Stimulated activated memory B cell treated with anti-CD40 and anti-IgM and Interleukin-4, amounts not matched to agents 10 μg/mL and 1 μg/mL and 100 μg/mL, for 72 hours (primary cell): ENCODE measurements at regions not wholly inside any gene's neighbourhood (a gene's known extent, or its start where the extent isn't known, plus 50 kb on each side); places are given as distances from the start of the nearest gene placed in this dataset.

Experiments
- ATAC-seq: fragments of 150-1000 bp; cut with Tn5 transposase; 2 replicates; pipeline ENCODE4 v1.10.0; 2021
- H3K27ac Mint-ChIP-seq: one replicate; pipeline ENCODE4 v1.8.0; 2022; ENCODE audit warnings: mild to moderate bottlenecking, mixed read lengths
- H3K27me3 Mint-ChIP-seq: one replicate; pipeline ENCODE4 v1.8.0; 2022; ENCODE audit warnings: mixed read lengths
- H3K36me3 Mint-ChIP-seq: one replicate; pipeline ENCODE4 v1.8.0; 2022; ENCODE audit warnings: mixed read lengths
- H3K4me1 Mint-ChIP-seq: one replicate; pipeline ENCODE4 v1.8.0; 2022; ENCODE audit warnings: mixed read lengths
- H3K4me3 Mint-ChIP-seq: one replicate; pipeline ENCODE4 v1.8.0; 2022; ENCODE audit warnings: mild to moderate bottlenecking, moderate library complexity, mixed read lengths
- H3K9me3 Mint-ChIP-seq: one replicate; pipeline ENCODE4 v1.8.0; 2022; ENCODE audit warnings: mixed read lengths

- ATAC-seq: no peak
- Mint-ChIP-seq H3K4me1 (no peaks in the 10 kb centered on the region), H3K4me3 (no peak overlapping the region), H3K9me3 (peaks cover 4% of the 10 kb centered on the region), H3K36me3 (no peaks in the 10 kb centered on the region), H3K27ac (no peak overlapping the region), H3K27me3 (no peaks in the 10 kb centered on the region)
Observed at GRCh38 chr10:59087486-59087885, 89.0 kb upstream of the PHYHIPL start.

GRCh38 chr10:59088912-59089573 lies 87.4 kb upstream of the PHYHIPL start:
- Mint-ChIP-seq H3K4me1 (no peaks in the 10 kb centered on the region), H3K27me3 (no peaks in the 10 kb centered on the region)
- ATAC-seq: no peak

GRCh38 chr10:59090817-59091622 lies 85.4 kb upstream of the PHYHIPL start:
- H3K36me3 Mint-ChIP-seq: no peaks in the 10 kb centered on the region
- no peak overlapping the region for H3K27ac Mint-ChIP-seq
- H3K27me3 Mint-ChIP-seq: no peaks in the 10 kb centered on the region
- ATAC-seq: no peak
- H3K9me3 Mint-ChIP-seq: peaks cover 4% of the 10 kb centered on the region
- H3K4me1 Mint-ChIP-seq: no peaks in the 10 kb centered on the region
- H3K4me3 Mint-ChIP-seq: no peak overlapping the region

More at GRCh38 chr10:59088912-59089573, 87.4 kb upstream of the PHYHIPL start:
- Mint-ChIP-seq H3K4me3 (no peak overlapping the region), H3K27ac (no peak overlapping the region), H3K36me3 (no peaks in the 10 kb centered on the region), H3K9me3 (peaks cover 4% of the 10 kb centered on the region)

DNA sequence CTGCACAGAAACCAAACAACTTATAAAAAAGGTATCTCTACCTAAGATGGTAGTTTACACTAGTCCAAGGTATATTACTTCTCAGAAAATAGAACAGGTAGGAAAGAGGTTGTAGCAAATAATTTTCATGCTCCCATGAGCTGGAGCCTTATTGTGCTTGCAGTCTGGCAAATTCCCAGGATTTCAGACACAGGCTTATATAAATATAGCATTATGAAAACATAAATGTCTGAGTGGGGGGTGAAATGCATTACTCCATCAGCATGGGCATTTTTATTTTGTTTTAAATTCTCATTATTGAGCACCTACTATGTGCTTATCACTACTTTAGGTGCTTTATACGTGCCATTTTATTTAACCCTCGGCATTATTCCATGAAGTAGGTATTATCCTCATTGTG lies 83.0 kb upstream of the PHYHIPL start:
- Mint-ChIP-seq H3K36me3 (no peaks in the 10 kb centered on the region), H3K4me3 (no peak overlapping the region), H3K27me3 (no peaks in the 10 kb centered on the region), H3K27ac (no peak overlapping the region), H3K9me3 (peaks cover 4% of the 10 kb centered on the region), H3K4me1 (no peaks in the 10 kb centered on the region)
- no peak for ATAC-seq

DNA sequence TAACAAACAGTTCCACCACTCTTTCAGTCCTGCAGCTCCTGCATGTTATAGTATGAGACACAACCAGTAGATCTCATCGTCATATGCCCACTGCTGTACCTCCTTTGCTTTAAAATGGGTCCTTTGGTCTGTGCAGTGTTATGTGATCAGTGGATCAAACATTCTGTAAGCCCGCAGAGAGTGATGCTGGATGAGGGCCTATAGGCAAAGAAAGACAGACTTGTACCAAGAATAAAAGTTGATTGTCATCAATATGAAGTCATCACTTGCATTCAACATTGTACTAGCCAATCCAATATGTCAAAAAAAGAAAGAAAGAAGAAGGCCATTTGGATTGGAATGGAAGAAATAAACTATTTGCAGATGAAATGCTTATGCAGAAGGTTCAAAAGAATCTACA lies 79.8 kb upstream of the PHYHIPL start:
- H3K4me3 Mint-ChIP-seq: no peak overlapping the region
- H3K9me3 Mint-ChIP-seq: no peaks in the 10 kb centered on the region
- H3K4me1 Mint-ChIP-seq: no peaks in the 10 kb centered on the region
- H3K36me3 Mint-ChIP-seq: no peaks in the 10 kb centered on the region
- no peak overlapping the region for H3K27ac Mint-ChIP-seq
- no peak for ATAC-seq
- no peaks in the 10 kb centered on the region for H3K27me3 Mint-ChIP-seq

DNA sequence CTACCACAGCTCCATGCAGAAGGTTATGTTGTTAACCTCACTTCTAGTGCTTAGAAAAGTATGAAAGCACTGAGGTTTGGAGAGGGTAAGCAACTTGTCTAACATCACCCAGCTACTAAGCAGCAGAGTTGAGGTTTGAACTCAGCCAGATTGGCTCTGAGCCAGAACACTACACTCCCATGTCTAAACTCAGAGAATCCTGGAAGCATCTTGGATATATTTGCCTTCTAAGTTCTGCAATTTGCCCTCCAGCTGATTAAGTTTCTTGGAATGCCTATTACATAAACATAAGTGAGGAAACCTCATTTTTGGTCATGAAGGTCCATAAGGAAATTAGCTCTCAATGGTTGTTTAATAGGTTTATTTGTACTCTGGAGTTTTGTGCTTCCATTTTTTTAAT lies 78.1 kb upstream of the PHYHIPL start:
- H3K36me3 Mint-ChIP-seq: no peaks in the 10 kb centered on the region
- H3K4me3 Mint-ChIP-seq: no peak overlapping the region
- H3K27ac Mint-ChIP-seq: no peak overlapping the region
- H3K27me3 Mint-ChIP-seq: no peaks in the 10 kb centered on the region
- ATAC-seq: no peak
- H3K9me3 Mint-ChIP-seq: no peaks in the 10 kb centered on the region
- H3K4me1 Mint-ChIP-seq: no peaks in the 10 kb centered on the region

- H3K27me3 Mint-ChIP-seq: no peaks in the 10 kb centered on the region
- no peak overlapping the region for H3K4me3 Mint-ChIP-seq
- H3K4me1 Mint-ChIP-seq: no peaks in the 10 kb centered on the region
- no peaks in the 10 kb centered on the region for H3K9me3 Mint-ChIP-seq
- H3K36me3 Mint-ChIP-seq: no peaks in the 10 kb centered on the region
- ATAC-seq: no peak
- H3K27ac Mint-ChIP-seq: no peak overlapping the region
Observed at GRCh38 chr10:59098831-59099452, 77.5 kb upstream of the PHYHIPL start.

DNA sequence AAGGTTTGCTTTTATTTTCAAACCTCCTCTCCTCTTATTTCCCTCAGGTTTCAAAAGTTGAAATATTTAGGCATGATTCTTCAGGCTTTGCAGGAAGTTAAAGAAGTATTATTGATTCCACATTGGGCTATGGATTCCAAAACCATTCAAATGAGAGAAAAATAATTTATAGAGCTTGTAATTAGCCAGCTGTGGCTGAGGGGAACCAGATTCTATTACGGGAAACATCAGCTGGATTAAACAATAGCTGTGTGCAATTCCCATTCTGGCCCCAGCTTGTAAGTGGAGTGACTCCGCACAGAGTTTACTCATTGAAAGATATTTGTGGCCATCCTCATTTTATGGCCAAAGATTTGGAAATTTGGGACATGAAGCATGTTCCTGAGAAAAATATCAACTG lies 77.0 kb upstream of the PHYHIPL start:
- no peaks in the 10 kb centered on the region for H3K9me3 Mint-ChIP-seq
- no peaks in the 10 kb centered on the region for H3K4me1 Mint-ChIP-seq
- H3K4me3 Mint-ChIP-seq: no peak overlapping the region
- H3K27me3 Mint-ChIP-seq: no peaks in the 10 kb centered on the region
- no peaks in the 10 kb centered on the region for H3K36me3 Mint-ChIP-seq
- ATAC-seq: no peak
- no peak overlapping the region for H3K27ac Mint-ChIP-seq

DNA sequence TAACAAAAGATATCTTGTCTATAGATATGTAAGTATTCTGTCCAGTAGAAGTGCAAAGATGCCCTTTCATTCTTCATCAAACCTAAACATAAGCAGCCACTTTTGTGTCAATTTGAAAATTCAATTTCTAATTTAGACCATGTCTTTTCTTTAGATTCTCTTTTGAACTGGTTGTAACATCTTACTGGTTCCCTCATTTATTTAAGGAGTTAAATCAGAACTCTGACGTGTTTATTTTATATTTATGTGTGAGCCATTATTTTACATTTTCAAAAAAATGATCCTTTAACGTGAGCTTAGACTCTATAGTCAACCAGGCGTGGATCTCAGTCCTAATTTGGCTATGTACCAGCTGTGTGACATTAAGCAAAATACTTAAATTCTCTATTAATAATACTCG lies 74.0 kb upstream of the PHYHIPL start:
- Mint-ChIP-seq H3K36me3 (no peaks in the 10 kb centered on the region), H3K4me1 (no peaks in the 10 kb centered on the region), H3K27me3 (no peaks in the 10 kb centered on the region), H3K9me3 (no peaks in the 10 kb centered on the region), H3K27ac (no peak overlapping the region), H3K4me3 (no peak overlapping the region)
- ATAC-seq: no peak

GRCh38 chr10:59104186-59104585 lies 72.3 kb upstream of the PHYHIPL start:
- H3K27ac Mint-ChIP-seq: no peak overlapping the region
- H3K27me3 Mint-ChIP-seq: no peaks in the 10 kb centered on the region
- ATAC-seq: no peak
- no peaks in the 10 kb centered on the region for H3K36me3 Mint-ChIP-seq
- H3K4me3 Mint-ChIP-seq: no peak overlapping the region
- H3K9me3 Mint-ChIP-seq: no peaks in the 10 kb centered on the region
- no peaks in the 10 kb centered on the region for H3K4me1 Mint-ChIP-seq

GRCh38 chr10:59106441-59106840 lies 70.0 kb upstream of the PHYHIPL start:
- no peaks in the 10 kb centered on the region for H3K4me1 Mint-ChIP-seq
- H3K9me3 Mint-ChIP-seq: no peaks in the 10 kb centered on the region
- H3K4me3 Mint-ChIP-seq: no peak overlapping the region
- no peaks in the 10 kb centered on the region for H3K27me3 Mint-ChIP-seq
- no peak for ATAC-seq
- no peak overlapping the region for H3K27ac Mint-ChIP-seq
- no peaks in the 10 kb centered on the region for H3K36me3 Mint-ChIP-seq

DNA sequence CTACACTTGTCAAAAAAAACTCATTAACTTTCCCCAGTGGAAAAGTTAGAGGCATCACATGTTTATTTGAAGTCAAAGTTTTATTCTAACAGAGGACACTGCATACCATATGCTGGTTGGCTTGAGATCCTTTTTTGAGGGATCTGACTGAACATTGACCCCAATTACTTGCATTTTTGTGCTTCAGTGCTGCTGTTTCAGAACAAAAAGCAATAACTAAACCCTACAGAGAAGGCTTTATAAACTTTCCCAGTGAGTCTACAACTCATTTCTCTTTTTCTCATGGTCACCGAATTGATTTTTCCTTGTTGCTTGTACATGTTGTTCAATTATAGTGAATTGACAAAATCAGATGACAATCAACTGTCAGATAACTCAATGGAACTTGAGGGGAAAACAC lies 69.3 kb upstream of the PHYHIPL start:
- Mint-ChIP-seq H3K4me1 (no peaks in the 10 kb centered on the region), H3K36me3 (no peaks in the 10 kb centered on the region), H3K4me3 (no peak overlapping the region), H3K9me3 (no peaks in the 10 kb centered on the region), H3K27ac (no peak overlapping the region), H3K27me3 (no peaks in the 10 kb centered on the region)
- no peak for ATAC-seq

DNA sequence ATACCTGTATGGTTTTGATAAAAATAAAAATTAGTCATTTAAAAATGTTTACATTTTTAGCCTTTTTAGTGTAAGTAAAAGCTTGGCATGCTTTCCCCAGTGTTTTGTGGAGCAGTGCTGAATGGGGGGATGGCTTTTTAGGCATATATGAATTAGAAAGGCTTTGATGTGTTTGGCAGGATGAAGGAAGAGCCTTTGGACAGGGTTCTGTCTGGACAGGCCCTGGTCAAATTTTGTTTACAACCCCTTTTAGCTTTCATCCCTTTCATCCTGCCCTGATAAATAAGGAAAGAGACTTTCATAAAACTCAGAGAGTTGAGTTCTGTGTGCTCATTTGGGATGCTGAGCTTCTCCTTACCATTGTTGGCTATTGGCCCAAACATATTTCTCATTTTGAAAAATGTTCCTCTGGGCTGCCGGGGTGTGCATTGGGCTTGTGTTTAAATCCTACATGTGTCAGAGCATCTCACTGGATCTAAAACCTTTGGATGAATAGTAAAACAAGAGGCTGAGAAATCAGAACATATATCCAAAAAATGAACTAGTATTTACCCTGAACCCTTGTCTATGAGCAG lies 68.1 kb upstream of the PHYHIPL start:
- H3K9me3 Mint-ChIP-seq: no peaks in the 10 kb centered on the region
- no peaks in the 10 kb centered on the region for H3K27me3 Mint-ChIP-seq
- H3K27ac Mint-ChIP-seq: no peak overlapping the region
- no peak overlapping the region for H3K4me3 Mint-ChIP-seq
- H3K4me1 Mint-ChIP-seq: no peaks in the 10 kb centered on the region
- no peak for ATAC-seq
- H3K36me3 Mint-ChIP-seq: no peaks in the 10 kb centered on the region

GRCh38 chr10:59108886-59109288 lies 67.6 kb upstream of the PHYHIPL start:
- Mint-ChIP-seq H3K9me3 (no peaks in the 10 kb centered on the region), H3K27ac (no peak overlapping the region), H3K4me1 (no peaks in the 10 kb centered on the region), H3K36me3 (no peaks in the 10 kb centered on the region), H3K4me3 (no peak overlapping the region), H3K27me3 (no peaks in the 10 kb centered on the region)
- no peak for ATAC-seq

GRCh38 chr10:59109826-59110225 lies 66.6 kb upstream of the PHYHIPL start:
- H3K36me3 Mint-ChIP-seq: no peaks in the 10 kb centered on the region
- no peaks in the 10 kb centered on the region for H3K4me1 Mint-ChIP-seq
- H3K27ac Mint-ChIP-seq: no peak overlapping the region
- H3K9me3 Mint-ChIP-seq: no peaks in the 10 kb centered on the region
- no peak for ATAC-seq
- no peak overlapping the region for H3K4me3 Mint-ChIP-seq
- H3K27me3 Mint-ChIP-seq: no peaks in the 10 kb centered on the region
